A549 (cell line): ENCODE measurements at regions not wholly inside any gene's neighbourhood (a gene's known extent, or its start where the extent isn't known, plus 50 kb on each side); places are given as distances from the start of the nearest gene placed in this dataset.

Experiments
- ATAC-seq, 2 experiments: fragments of 200-7000 bp in 1 of 2; fragments of >200 bp in 1 of 2; cut with Nextera tagmentation in 1 of 2; cut with Tn5 transposase in 1 of 2; 3 replicates each; pipeline versions ENCODE4 v1.8.0 to v1.9.1; 2018 to 2020; ENCODE audit warnings: mild to moderate bottlenecking in 1 of 2, moderate library complexity in 1 of 2
- CTCF ChIA-PET: fragments of 300-600 bp; sonication (Branson Sonifier 250); formaldehyde crosslinking; extraction: SDS; loops from one replicate; lab custom pipeline; 2021; ENCODE audit warnings: antibody characterized with exemption, inconsistent platforms; lab: Yijun Ruan, JAX
- POLR2A ChIA-PET: fragments of 350-600 bp; formaldehyde crosslinking; extraction: SDS; loops from one replicate; lab custom pipeline; 2021; ENCODE audit warnings: antibody characterized with exemption, inconsistent platforms; lab: Yijun Ruan, JAX
- DNase-seq, 2 experiments: peaks; one replicate each; pipeline versions ENCODE4 v3.0.0 to v3.0.0-alpha.2; 2011 to 2016; ENCODE audit warnings: low read depth in 1 of 2, low spot score in 1 of 2
- FAIRE-seq: peaks from 2 replicates; lab custom pipeline; 2011; peaks lifted over from hg19 to GRCh38; lab: Jason Lieb, UNC
- H3K27ac ChIP-seq, 2 experiments: fragments of >200 bp; sonication (Bioruptor Twin); formaldehyde crosslinking; 3 replicates each; pipeline ENCODE4 v1.5.1; 2016 to 2017
- H3K4me1 ChIP-seq: fragments of >200 bp; sonication (Bioruptor Twin); formaldehyde crosslinking; 3 replicates; pipeline ENCODE4 v1.6.1; 2016
- H3K4me2 ChIP-seq: fragments of >200 bp; sonication (Bioruptor Twin); formaldehyde crosslinking; 3 replicates; pipeline ENCODE4 v1.6.1; 2016
- H3K4me3 ChIP-seq: fragments of >200 bp; sonication (Bioruptor Twin); formaldehyde crosslinking; 3 replicates; pipeline ENCODE4 v1.5.1; 2016
- H3K9me3 ChIP-seq: fragments of >200 bp; sonication (Bioruptor Twin); formaldehyde crosslinking; 3 replicates; pipeline ENCODE4 v1.6.1; 2016
- BHLHE40 ChIP-seq: IDR thresholded peaks from 2 replicates; pipeline ENCODE4 v1.6.1; 2012; ENCODE audit warnings: low read depth, low read length, inconsistent platforms
- CEBPB ChIP-seq, 2 experiments: fragments of >200 bp in 1 of 2; sonication (Bioruptor Twin) in 1 of 2; formaldehyde crosslinking in 1 of 2; IDR thresholded peaks; 2 replicates each; pipeline ENCODE4 v1.6.1; 2012 to 2016
- CHD2 ChIP-seq: fragments of 150-350 bp; IDR thresholded peaks from 2 replicates; pipeline ENCODE4 v1.6.1; 2014; ENCODE audit warnings: low read length; ENCODE audit not compliant: partially characterized antibody
- CHD4 ChIP-seq: fragments of 200-600 bp; sonication (generic); IDR thresholded peaks from 2 replicates; pipeline ENCODE4 v1.6.1; 2016; ENCODE audit warnings: antibody characterized with exemption, mild to moderate bottlenecking, borderline replicate concordance
- FOSB ChIP-seq: fragments of 250-450 bp; sonication (Bioruptor Pico); IDR thresholded peaks from 2 replicates; pipeline ENCODE4 v1.5.0; 2020; ENCODE audit warnings: mild to moderate bottlenecking, moderate library complexity
- FOSL2 ChIP-seq, 2 experiments: fragments of 450-650 bp in 1 of 2; fragments of >200 bp in 1 of 2; sonication (Bioruptor Twin) in 1 of 2; formaldehyde crosslinking; IDR thresholded peaks; 2 replicates each; pipeline versions ENCODE4 v1.5.0 to v1.6.1; 2016 to 2020; ENCODE audit warnings: mild to moderate bottlenecking in 1 of 2, moderate library complexity in 1 of 2
- GATA3 ChIP-seq: IDR thresholded peaks from 2 replicates; pipeline ENCODE4 v1.6.1; 2012; ENCODE audit warnings: borderline replicate concordance
- HOXA7 ChIP-seq: fragments of 250-450 bp; sonication (Bioruptor Pico); IDR thresholded peaks from 2 replicates; pipeline ENCODE4 v1.5.0; 2020; ENCODE audit warnings: mild to moderate bottlenecking, moderate library complexity
- HOXB5 ChIP-seq: fragments of 250-450 bp; sonication (Bioruptor Pico); IDR thresholded peaks from 2 replicates; pipeline ENCODE4 v1.5.0; 2020; ENCODE audit warnings: mild to moderate bottlenecking, moderate library complexity
- JUN ChIP-seq, 2 experiments: fragments of >200 bp; sonication (Bioruptor Twin); formaldehyde crosslinking; IDR thresholded peaks; 2 replicates in 1 of 2; 3 replicates in 1 of 2; pipeline ENCODE4 v1.6.1; 2016 to 2017
- MAZ ChIP-seq: fragments of 150-350 bp; IDR thresholded peaks from 2 replicates; pipeline ENCODE4 v1.6.1; 2014; ENCODE audit warnings: antibody characterized with exemption, low read depth, low read length, borderline replicate concordance
- NR3C1 ChIP-seq: fragments of >200 bp; sonication (Bioruptor Twin); formaldehyde crosslinking; IDR thresholded peaks from 3 replicates; pipeline ENCODE4 v1.6.1; 2017
- RAD21 ChIP-seq, 2 experiments: fragments of >200 bp in 1 of 2; sonication (Bioruptor Twin) in 1 of 2; formaldehyde crosslinking in 1 of 2; IDR thresholded peaks in 1 of 2; conservative IDR thresholded peaks in 1 of 2; 2 replicates in 1 of 2; 3 replicates in 1 of 2; pipeline ENCODE4 v1.6.1; 2012 to 2018; ENCODE audit warnings: inconsistent platforms in 1 of 2
- RARB ChIP-seq: fragments of 250-450 bp; sonication (Bioruptor Pico); IDR thresholded peaks from 2 replicates; pipeline ENCODE4 v1.8.0; 2021; ENCODE audit warnings: mild to moderate bottlenecking, moderate library complexity
- RCOR1 ChIP-seq: fragments of 150-350 bp; IDR thresholded peaks from 2 replicates; pipeline ENCODE4 v1.6.1; 2014; ENCODE audit warnings: antibody characterized with exemption, low read length, low read depth
- SMC3 ChIP-seq: fragments of >200 bp; sonication (Bioruptor Twin); formaldehyde crosslinking; IDR thresholded peaks from 3 replicates; pipeline ENCODE4 v1.6.1; 2018; ENCODE audit warnings: inconsistent platforms
- SREBF2 ChIP-seq: fragments of 450-650 bp; IDR thresholded peaks from 2 replicates; pipeline ENCODE4 v1.6.1; 2014; ENCODE audit warnings: mild to moderate bottlenecking, moderate library complexity
- TP53 ChIP-seq: fragments of 250-450 bp; sonication (Bioruptor Pico); IDR thresholded peaks from 2 replicates; pipeline ENCODE4 v1.5.0; 2021; ENCODE audit warnings: mild to moderate bottlenecking, moderate library complexity
- USF2 ChIP-seq: fragments of 450-650 bp; IDR thresholded peaks from 2 replicates; pipeline ENCODE4 v1.6.1; 2014; ENCODE audit warnings: antibody characterized with exemption
- ZC3H11A ChIP-seq: fragments of 450-650 bp; IDR thresholded peaks from 2 replicates; pipeline ENCODE4 v1.6.1; 2014; ENCODE audit warnings: antibody characterized with exemption, mild to moderate bottlenecking
- ZFP36 ChIP-seq: fragments of 450-650 bp; IDR thresholded peaks from 2 replicates; pipeline ENCODE4 v1.6.1; 2014; ENCODE audit warnings: borderline replicate concordance; ENCODE audit not compliant: partially characterized antibody
- WGBS: methylation state at CpG from one replicate; pipeline ENCODE4 v1.1.6; 2017; ENCODE audit errors: missing lambda C conversion rate; 5-methylcytosine and 5-hydroxymethylcytosine counted together
- TF ChIP-seq, protein P1 (sequence below): fragments of 150-350 bp; IDR thresholded peaks from 2 replicates; pipeline ENCODE4 v1.6.1; 2014; ENCODE audit warnings: low read depth, mild to moderate bottlenecking, low read length

- no peak for TF ChIP-seq SREBF2
- TF ChIP-seq CEBPB (IDR thresholded peaks at IDR 0.05) = no peak
- no peak for TF ChIP-seq BHLHE40
- no peak for TF ChIP-seq RARB (CRISPR knock-in tag)
- TF ChIP-seq TP53 = no peak
- TF ChIP-seq MAZ = no peak
- TF ChIP-seq CHD4 = no peak
- TF ChIP-seq, protein P1, sequence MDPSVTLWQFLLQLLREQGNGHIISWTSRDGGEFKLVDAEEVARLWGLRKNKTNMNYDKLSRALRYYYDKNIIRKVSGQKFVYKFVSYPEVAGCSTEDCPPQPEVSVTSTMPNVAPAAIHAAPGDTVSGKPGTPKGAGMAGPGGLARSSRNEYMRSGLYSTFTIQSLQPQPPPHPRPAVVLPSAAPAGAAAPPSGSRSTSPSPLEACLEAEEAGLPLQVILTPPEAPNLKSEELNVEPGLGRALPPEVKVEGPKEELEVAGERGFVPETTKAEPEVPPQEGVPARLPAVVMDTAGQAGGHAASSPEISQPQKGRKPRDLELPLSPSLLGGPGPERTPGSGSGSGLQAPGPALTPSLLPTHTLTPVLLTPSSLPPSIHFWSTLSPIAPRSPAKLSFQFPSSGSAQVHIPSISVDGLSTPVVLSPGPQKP = no peak
- TF ChIP-seq RCOR1 = no peak
- TF ChIP-seq HOXA7 (CRISPR knock-in tag) = no peak
- TF ChIP-seq USF2 = no peak
- TF ChIP-seq JUN (IDR thresholded peaks at IDR 0.05) = no peak
- 82% methylated on average over 1 of the region's 1 CpG for WGBS
- DNase-seq = no peak
- Histone ChIP-seq H3K4me1 (no peaks in the 10 kb centered on the region), H3K9me3 (no peaks in the 10 kb centered on the region), H3K27ac (no peak overlapping the region), H3K4me3 (no peak overlapping the region), H3K4me2 (no peak overlapping the region)
- no peak for ATAC-seq
- CTCF ChIA-PET = no interaction called here
- FAIRE-seq = no peak
- POLR2A ChIA-PET = no interaction called here
Observed at GRCh38 chr4:19293781-19294180, 957.9 kb upstream of the SLIT2 start.

DNA sequence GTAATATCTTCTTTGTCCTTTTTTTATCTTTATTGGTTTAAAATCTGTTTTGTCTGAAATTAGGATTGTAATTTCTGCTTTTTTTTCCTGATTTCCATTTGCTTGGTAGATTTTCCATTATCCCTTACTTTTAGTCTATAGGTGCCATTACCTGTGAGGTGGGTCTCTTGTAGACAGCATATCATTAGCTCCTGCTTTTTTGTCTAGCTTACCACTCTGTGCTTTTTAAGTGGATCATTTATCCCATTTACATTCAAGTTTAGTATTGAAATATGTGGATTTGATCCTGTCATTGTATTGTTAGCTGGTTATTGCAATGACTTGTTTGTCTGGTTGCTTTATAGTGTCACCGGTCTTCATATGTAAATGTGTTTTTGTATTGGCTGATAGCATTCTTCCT, 958.6 kb upstream of the SLIT2 start:
- ChIA-PET CTCF (interaction anchor here (0.7 kb wide), 1 partner anchor 38 kb away, joined by 3 read pairs; no protein-coding TSS in a partner anchor), POLR2A (no interaction called here)
- no peak overlapping the region for H3K27ac ChIP-seq
- no peak for DNase-seq
- H3K9me3 ChIP-seq = no peaks in the 10 kb centered on the region
- ATAC-seq = no peak
- no peak for FAIRE-seq
- H3K4me3 ChIP-seq = no peak overlapping the region
- H3K4me2 ChIP-seq = no peak overlapping the region
- TF ChIP-seq NR3C1 = no peak
- no peak for TF ChIP-seq ZC3H11A
- no peak for TF ChIP-seq SREBF2
- TF ChIP-seq USF2 = no peak
- no peaks in the 10 kb centered on the region for H3K4me1 ChIP-seq
- WGBS = 14% methylated on average over 1 of the region's 1 CpG

GRCh38 chr4:19286924-19287323, 964.8 kb upstream of the SLIT2 start:
- Histone ChIP-seq H3K4me2 (no peak overlapping the region), H3K27ac (no peak overlapping the region), H3K4me3 (no peak overlapping the region), H3K9me3 (no peaks in the 10 kb centered on the region), H3K4me1 (no peaks in the 10 kb centered on the region)
- DNase-seq (no peak), FAIRE-seq (no peak), ATAC-seq (no peak)
- POLR2A ChIA-PET = no interaction called here
- TF ChIP-seq CHD2 (no peak), RCOR1 (no peak), CHD4 (no peak), HOXB5 (CRISPR knock-in tag) (no peak), SMC3 (no peak), FOSL2 (IDR thresholded peaks at IDR 0.05) (no peak), FOSL2 (CRISPR knock-in tag; IDR thresholded peaks at IDR 0.05) (no peak), RAD21 (conservative IDR thresholded peaks at IDR 0.05 in 1 of 2, IDR thresholded peaks at IDR 0.05 in 1 of 2) (no peak), ZFP36 (no peak), FOSB (no peak), SREBF2 (no peak), GATA3 (no peak), RARB (CRISPR knock-in tag) (no peak), USF2 (no peak)
- CTCF ChIA-PET = no interaction called here
- WGBS = 31% methylated on average over 1 of the region's 1 CpG
